ENCODE measurements at regions not wholly inside any gene's neighbourhood (a gene's known extent, or its start where the extent isn't known, plus 50 kb on each side); places are given as distances from the start of the nearest gene placed in this dataset.

- ChIA-PET POLR2A (no interaction called here), CTCF (ENCODE audit: low intra/inter-chr PET ratio, low total read pairs) (no interaction called here)
- H2AFZ ChIP-seq (ENCODE audit: low read length): no peak overlapping the region
- H3K27me3 ChIP-seq (ENCODE audit: control insufficient read depth in 1 of 2, insufficient read depth in 2 of 2, low read length in 2 of 2): no peaks in the 10 kb centered on the region
- no peak overlapping the region for H3K4me2 ChIP-seq (ENCODE audit: low read depth, low read length)
- no peaks in the 10 kb centered on the region for H3K4me1 ChIP-seq (ENCODE audit: insufficient read depth, low read length)
- no peaks in the 10 kb centered on the region for H3K36me3 ChIP-seq (replicated peaks in 1 of 2; ENCODE audit: control insufficient read depth in 1 of 2, insufficient read depth in 2 of 2, low read length in 2 of 2)
- no peaks in the 10 kb centered on the region for H4K20me1 ChIP-seq (ENCODE audit: insufficient read depth, low read length)
- H3K27ac ChIP-seq (ENCODE audit: extremely low read length, insufficient read depth, low read length): no peak overlapping the region
- FAIRE-seq (no peak), ATAC-seq (no peak), DNase-seq (ENCODE audit: low spot score) (no peak)
- no peak overlapping the region for H3K9ac ChIP-seq (ENCODE audit: insufficient read depth, low read depth, low read length)
- intact Hi-C loops (cut with micrococcal nuclease; ENCODE audit: unreplicated experiment): no loop called here
- H3K4me3 ChIP-seq (replicated peaks in 1 of 3; ENCODE audit: insufficient read depth in 1 of 3, low read depth in 2 of 3, low read length in 3 of 3): no peak overlapping the region
- 31% methylated on average over 6 of the region's 6 CpGs for WGBS (ENCODE audit: low lambda C conversion rate)
- in situ Hi-C loops (cut with HindIII; ENCODE audit: extremely low pct_ligation_motif_present, low pct_unique_long_range_greater_than_20kb): loop anchor here (25.0 kb wide), 1 partner anchor 829 kb away; no protein-coding TSS in a partner anchor
- H3K9me3 ChIP-seq (ENCODE audit: low read length): no peaks in the 10 kb centered on the region
- no TSS peak for BruUV-seq (replicated peaks)
- H3K79me2 ChIP-seq (ENCODE audit: insufficient read depth, low read length): no peaks in the 10 kb centered on the region
- TF ChIP-seq ZNF670 (CRISPR knock-in tag; IDR thresholded peaks at IDR 0.05; ENCODE audit: borderline replicate concordance) (no peak), HMG20B (CRISPR knock-in tag; conservative IDR thresholded peaks at IDR 0.05) (no peak), HNF1A (IDR thresholded peaks at IDR 0.05; ENCODE audit: low read depth) (no peak), HNF1A (CRISPR knock-in tag; IDR thresholded peaks at IDR 0.05; ENCODE audit: borderline replicate concordance) (no peak), TRIM22 (IDR thresholded peaks at IDR 0.05) (no peak), HNF1B (CRISPR knock-in tag; IDR thresholded peaks at IDR 0.05) (no peak), RBM39 (IDR thresholded peaks at IDR 0.05; ENCODE audit: low read depth, low read length, poor library complexity, severe bottlenecking) (no peak), POLR2G (IDR thresholded peaks at IDR 0.05; ENCODE audit: low read depth, low read length) (no peak), STAG1 (CRISPR knock-in tag; IDR thresholded peaks at IDR 0.05) (no peak), JUNB (CRISPR knock-in tag; IDR thresholded peaks at IDR 0.05; ENCODE audit: borderline replicate concordance) (no peak), CREB3 (CRISPR knock-in tag; IDR thresholded peaks at IDR 0.05) (no peak), FLYWCH1 (CRISPR knock-in tag; IDR thresholded peaks at IDR 0.05) (no peak), TIGD3 (CRISPR knock-in tag; IDR thresholded peaks at IDR 0.05; ENCODE audit: borderline replicate concordance) (no peak)
These were observed 1396.1 kb upstream of the TMEFF2 start for GRCh38 chr2:193590831-193591230.
